ENCODE measurements at regions not wholly inside any gene's neighbourhood (a gene's known extent, or its start where the extent isn't known, plus 50 kb on each side); places are given as distances from the start of the nearest gene placed in this dataset.
"Not testable (repeated sequence)": the region's sequence is repeated elsewhere in the genome, so short reads cannot be mapped to it uniquely, and the experiment has no call there.

DNA sequence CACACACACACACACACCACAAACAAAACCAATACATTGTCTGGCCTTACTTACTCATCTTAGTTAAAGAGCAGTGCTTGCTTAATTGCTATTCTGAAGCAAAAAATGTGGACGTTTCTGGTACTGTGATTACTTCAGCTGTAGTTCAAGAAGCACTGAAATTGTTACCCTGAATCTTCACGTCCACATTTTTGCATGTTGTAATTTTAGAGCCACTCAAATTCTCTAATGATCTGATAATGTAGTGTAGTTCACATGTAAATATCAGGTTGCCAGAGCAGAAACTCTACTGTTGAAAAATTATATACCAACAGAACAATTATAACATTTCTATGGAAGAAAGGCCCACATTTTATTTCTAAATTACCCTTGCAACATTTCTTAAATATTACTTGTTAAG, 1451.1 kb downstream of the GATA3 start:
- no peak for DNase-seq

- DNase-seq = no peak
Observed at GRCh38 chr10:9508606-9509005, 1454.1 kb downstream of the GATA3 start.

- DNase-seq = no peak
Observed at GRCh38 chr10:9510626-9511025, 1456.1 kb downstream of the GATA3 start.

DNA sequence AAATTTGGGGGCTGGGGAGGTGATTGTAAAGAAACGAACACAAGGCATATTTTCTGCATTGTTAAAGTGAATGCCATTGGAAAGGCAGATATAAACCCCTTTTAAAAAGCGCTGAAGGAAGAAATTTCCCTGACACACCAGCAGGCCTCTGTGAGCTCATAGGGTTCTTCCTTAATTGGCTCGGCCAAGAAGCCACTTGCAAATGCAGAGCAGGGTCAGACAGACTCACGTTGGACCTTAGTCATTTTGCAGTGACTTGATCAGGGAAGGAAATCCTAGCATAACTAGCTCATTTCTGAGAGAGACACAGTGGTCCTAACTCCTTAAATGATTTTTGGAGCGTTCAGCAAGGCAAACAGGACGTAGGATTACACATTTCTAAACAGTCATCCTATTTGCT, 1461.4 kb downstream of the GATA3 start:
- no peak for DNase-seq

GRCh38 chr10:9535744-9536143, 1481.3 kb downstream of the GATA3 start:
- DNase-seq = no peak

DNA sequence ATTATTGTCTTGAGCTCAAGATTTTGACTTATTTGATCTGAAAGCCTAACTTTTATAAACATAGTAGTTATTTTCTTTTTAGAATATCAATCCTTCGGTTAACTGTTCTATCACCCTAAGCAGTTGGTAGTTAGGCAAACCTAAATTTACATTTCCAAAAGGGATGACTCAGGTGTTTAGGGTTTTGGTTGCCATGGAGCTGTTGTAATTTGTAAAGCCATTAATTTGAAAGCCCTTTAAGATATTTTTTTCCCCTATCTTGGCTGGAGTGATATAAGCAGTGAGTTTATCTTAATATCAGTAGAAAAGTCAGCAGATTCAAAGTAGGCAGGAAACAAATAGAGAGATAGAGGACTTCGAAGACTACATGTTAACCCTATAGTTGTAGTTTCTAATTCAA, 1472.6 kb upstream of the CELF2 start:
- DNase-seq = no peak

GRCh38 chr10:9547936-9548904, 1469.5 kb upstream of the CELF2 start:
- DNase-seq = no peak

DNA sequence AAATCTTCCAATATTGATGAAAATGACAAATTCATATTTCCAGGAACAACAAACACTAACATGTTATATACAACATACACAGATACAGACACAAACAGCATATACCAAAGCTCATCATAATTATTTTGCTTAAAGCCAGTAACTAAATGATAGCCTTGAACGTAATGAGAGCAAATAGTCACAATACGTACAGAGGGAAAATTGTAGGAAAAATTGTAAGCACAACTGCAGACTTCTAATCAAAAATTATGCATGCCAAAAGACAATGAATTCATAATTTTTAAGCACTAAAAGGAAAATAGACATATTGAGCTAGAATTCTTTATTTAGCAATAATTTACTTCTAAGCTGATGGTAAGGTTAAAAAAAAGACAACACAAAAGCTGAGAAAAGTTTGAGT, 1466.9 kb upstream of the CELF2 start:
- no peak for DNase-seq

DNA sequence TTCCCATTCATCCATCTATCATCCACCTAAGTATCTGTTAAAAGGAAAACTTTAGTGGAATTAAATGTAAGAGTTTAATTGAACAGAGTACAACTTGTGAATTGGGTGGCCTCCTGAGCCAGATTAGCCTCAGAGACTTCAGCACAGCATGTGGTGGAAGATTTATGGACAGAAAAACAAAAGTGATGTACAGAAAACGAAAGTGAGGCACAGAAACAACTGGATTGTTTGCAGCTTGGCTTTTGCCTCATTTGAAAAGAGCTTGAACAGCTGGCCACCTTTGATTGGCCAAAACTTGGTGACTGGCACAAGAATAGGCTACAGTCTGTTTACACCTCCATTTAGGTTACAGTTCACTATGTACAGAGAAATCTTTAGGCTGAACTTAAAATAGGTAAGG, 1463.4 kb upstream of the CELF2 start:
- DNase-seq = no peak

- DNase-seq = no peak
Observed at GRCh38 chr10:9560976-9561375, 1456.7 kb upstream of the CELF2 start.

- DNase-seq = no peak
Observed at GRCh38 chr10:9561821-9562505, 1455.7 kb upstream of the CELF2 start.

DNA sequence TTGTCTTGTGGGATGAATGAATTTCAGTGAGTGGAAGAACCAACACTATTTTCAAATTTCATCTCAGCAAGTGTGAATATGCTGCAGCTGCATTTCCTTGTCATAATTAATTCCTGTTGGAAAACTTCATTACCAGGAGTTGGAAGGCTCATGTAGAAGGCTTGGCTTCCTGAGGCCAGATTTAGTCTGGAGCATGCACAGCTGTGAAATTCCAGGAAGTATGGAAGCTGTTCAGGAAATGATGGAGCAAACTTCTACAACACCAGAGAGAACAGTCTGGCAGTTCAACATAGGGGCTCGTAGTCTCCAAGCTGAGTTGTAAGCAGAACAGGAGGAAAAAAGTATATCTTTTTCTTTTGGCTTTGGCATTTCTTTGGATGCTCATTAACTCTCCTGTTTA, 1439.9 kb upstream of the CELF2 start:
- no peak for DNase-seq

GRCh38 chr10:9579110-9579705, 1438.5 kb upstream of the CELF2 start:
- DNase-seq = no peak

- DNase-seq = not testable (repeated sequence)
Observed at GRCh38 chr10:9582803-9583202, 1434.9 kb upstream of the CELF2 start.

- no peak for DNase-seq
Observed at GRCh38 chr10:9596368-9596920, 1421.2 kb upstream of the CELF2 start.

DNA sequence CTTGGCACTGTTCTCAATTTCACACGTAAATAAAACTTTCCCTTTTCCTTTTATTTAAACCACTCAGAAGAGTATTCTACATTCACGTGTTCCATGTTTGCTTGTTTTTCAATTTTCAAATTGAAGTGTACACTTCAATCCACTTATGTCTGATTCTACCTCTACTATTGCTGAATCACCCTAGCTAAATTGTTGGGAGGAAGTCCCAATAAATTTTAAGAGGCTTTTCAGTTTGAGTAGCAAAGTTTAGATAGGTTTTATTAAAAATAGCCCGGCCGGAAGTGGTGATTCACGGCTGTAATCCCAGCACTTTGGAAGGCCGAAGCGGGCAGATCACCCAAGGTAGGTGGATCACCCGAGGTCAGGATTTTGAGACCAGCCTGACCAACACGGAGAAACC, 1414.7 kb upstream of the CELF2 start:
- no peak for DNase-seq

DNA sequence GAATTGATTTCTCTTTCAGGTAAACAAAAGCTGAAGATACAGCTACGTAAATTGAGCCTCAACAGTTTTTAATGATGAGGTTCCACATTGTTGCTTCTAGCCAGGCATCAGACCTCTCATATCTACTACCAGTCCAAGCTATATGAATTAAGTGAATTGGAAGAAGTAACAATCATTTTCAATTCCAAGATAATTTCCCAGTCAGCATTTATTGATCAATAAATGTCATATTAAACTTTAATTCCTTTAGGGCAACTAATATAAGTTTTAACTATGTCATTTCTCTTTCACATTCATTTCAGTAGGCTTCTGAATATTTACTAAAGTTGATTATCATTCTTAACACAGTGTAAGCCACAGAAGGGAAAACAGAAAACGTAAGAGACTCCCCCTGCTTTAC, 1413.7 kb upstream of the CELF2 start:
- no peak for DNase-seq

DNA sequence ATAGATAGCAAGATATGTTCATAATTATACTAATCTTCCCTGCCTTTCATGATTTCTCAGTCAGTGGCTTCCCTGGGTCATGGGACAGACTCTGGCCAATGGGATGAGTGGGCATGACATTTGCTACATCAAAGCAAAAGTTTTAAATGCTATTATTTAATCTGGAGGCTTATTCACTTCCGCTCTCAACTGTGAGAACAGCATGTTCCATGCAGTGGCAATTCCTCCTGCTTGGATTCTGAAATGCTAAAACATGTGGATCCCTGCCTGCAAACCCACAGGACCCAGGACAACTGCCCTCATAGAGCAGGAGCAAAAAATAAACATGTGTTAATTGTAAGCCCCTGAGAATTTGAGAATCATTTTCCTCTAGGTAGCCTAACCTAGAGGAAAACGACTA, 1412.4 kb upstream of the CELF2 start:
- DNase-seq = no peak

DNA sequence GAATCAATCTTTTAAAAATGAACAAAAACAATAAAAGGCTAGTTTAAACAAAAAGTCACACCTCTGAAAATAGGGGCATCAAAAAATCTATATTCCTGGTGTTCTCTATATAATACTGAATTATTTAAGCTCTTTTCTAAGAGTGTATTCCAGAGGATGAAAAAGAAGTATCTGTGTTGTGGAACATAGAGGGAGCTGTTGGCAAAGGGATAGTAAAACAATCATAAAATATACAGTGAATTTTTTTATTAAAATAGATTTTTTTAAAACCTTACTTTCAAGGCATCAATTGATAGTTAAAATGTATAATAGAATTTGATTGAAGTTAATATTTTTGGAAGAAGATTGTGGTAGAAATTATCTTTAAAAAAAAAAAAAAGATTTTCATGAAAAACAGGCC, 1409.1 kb upstream of the CELF2 start:
- DNase-seq = no peak

DNA sequence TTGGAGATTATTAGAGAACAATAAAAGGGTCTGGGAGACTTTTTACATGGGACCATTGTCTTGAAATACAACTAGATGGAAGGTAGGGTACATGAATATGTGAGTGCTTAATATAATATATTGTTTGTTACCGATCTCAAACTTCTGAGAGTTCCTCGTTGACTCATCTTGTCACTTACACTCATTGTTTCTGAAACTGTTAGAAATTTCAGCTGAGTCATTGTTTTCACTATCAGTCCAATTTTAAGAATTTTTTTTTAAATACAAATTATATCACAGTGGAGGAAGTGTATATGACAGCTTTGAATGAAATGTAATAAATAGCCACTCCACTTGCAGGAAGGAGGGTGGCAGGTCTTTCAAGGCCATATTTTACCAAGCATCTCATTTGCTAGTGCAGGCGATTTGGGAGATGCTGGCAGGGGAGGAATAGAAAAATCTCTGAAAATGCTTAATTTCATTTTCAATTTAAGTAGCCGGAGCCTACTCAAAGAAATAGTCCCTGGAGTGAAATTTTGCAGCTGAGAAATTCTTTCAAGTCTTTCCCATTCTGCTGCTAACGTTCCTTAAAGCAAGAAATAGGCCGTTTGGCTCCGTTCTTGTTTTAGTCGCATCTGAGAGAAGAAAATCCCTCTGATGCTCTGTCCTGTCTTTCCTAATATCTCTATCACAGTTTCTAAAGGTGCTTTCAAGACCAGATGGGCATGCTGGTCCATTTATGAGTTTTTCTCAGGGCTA, 1404.2 kb upstream of the CELF2 start:
- no peak for DNase-seq

GRCh38 chr10:9615189-9615588, 1402.5 kb upstream of the CELF2 start:
- DNase-seq = no peak

DNA sequence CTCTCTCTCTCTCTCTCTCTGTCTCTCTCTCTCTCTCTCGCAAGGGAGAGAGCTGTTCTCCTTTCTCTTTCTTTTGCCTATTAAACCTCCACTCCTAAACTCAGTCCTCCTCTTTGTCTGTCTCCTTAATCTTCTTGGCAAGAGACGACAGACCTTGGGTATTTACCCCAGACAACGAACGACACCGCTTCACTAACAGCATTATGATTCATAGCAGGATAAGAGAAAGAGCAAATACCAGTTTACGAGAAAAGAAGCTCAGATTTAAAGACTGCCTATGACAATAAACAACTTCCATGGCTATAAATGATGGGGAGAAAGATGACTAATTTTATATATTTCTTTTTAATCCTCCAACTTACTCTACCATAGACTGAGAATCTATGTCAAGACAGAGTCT, 1396.5 kb upstream of the CELF2 start:
- no peak for DNase-seq

GRCh38 chr10:9625304-9625703, 1392.4 kb upstream of the CELF2 start:
- no peak for DNase-seq
